Cardiac muscle cell (in vitro differentiated cells and primary cell): ENCODE measurements at regions not wholly inside any gene's neighbourhood (a gene's known extent, or its start where the extent isn't known, plus 50 kb on each side); places are given as distances from the start of the nearest gene placed in this dataset.
"Not testable (repeated sequence)": the region's sequence is repeated elsewhere in the genome, so short reads cannot be mapped to it uniquely, and the experiment has no call there.

Experiments used
- DNase-seq, 2 donors: peaks; one replicate each; pipeline versions ENCODE4 v3.0.0 to v3.0.0-alpha.2; 2010 to 2017; ENCODE audit warnings: low read depth in 1 of 2, low spot score in 1 of 2
- H3K27ac ChIP-seq: fragments of 200-600 bp; sonication (generic); 2 replicates; pipeline ENCODE4 v1.5.1; 2016
- H3K27me3 ChIP-seq: fragments of 200-600 bp; sonication (generic); 2 replicates; pipeline ENCODE4 v1.6.0; 2016; ENCODE audit warnings: control low read depth
- H3K36me3 ChIP-seq: fragments of 200-600 bp; sonication (generic); 2 replicates; pipeline ENCODE4 v1.5.1; 2016; ENCODE audit warnings: control low read depth
- H3K4me1 ChIP-seq: fragments of 200-600 bp; sonication (generic); 2 replicates; pipeline ENCODE4 v1.8.1; 2017; ENCODE audit warnings: low read depth, mild to moderate bottlenecking, mixed run types
- H3K4me3 ChIP-seq: fragments of 200-600 bp; sonication (generic); 2 replicates; pipeline ENCODE4 v1.5.1; 2016; ENCODE audit warnings: mild to moderate bottlenecking
- H3K9me3 ChIP-seq: fragments of 200-600 bp; sonication (generic); 2 replicates; pipeline ENCODE4 v1.5.1; 2017; ENCODE audit warnings: low read depth, mild to moderate bottlenecking, control low read depth
- TF ChIP-seq, protein P1 (sequence below): IDR thresholded peaks from 2 replicates; pipeline ENCODE4 v1.5.1; 2012; ENCODE audit warnings: low read depth, mild to moderate bottlenecking, low read length

DNA sequence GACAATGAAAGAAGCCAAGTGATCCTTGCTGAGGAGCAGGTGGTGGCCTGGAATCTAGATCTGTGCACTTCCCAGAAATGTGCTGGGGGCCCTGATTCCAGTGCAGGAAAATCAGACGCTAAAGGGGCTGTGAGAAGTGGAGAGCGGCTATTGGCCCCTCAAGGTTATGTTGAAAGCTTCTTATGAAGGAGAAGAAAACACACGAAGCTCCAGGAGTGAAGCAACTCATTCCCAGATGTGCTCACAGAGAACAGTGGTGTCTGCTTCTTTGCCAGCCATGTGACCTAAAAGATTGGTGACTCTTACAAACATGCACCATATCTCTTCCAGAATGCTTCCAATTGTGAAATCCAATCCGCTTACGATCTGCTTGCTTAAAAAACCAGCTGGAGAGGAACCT, 679.3 kb upstream of the IGFBP3 start:
- Histone ChIP-seq H3K4me1 (peaks cover 34% of the 10 kb centered on the region), H3K9me3 (no peaks in the 10 kb centered on the region), H3K4me3 (no peak overlapping the region), H3K36me3 (no peaks in the 10 kb centered on the region), H3K27ac (no peak overlapping the region), H3K27me3 (no peaks in the 10 kb centered on the region)
- TF ChIP-seq, protein P1, sequence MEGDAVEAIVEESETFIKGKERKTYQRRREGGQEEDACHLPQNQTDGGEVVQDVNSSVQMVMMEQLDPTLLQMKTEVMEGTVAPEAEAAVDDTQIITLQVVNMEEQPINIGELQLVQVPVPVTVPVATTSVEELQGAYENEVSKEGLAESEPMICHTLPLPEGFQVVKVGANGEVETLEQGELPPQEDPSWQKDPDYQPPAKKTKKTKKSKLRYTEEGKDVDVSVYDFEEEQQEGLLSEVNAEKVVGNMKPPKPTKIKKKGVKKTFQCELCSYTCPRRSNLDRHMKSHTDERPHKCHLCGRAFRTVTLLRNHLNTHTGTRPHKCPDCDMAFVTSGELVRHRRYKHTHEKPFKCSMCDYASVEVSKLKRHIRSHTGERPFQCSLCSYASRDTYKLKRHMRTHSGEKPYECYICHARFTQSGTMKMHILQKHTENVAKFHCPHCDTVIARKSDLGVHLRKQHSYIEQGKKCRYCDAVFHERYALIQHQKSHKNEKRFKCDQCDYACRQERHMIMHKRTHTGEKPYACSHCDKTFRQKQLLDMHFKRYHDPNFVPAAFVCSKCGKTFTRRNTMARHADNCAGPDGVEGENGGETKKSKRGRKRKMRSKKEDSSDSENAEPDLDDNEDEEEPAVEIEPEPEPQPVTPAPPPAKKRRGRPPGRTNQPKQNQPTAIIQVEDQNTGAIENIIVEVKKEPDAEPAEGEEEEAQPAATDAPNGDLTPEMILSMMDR, result no peak
- peak in 1 of 2 donors; percentile 94 for DNase-seq

DNA sequence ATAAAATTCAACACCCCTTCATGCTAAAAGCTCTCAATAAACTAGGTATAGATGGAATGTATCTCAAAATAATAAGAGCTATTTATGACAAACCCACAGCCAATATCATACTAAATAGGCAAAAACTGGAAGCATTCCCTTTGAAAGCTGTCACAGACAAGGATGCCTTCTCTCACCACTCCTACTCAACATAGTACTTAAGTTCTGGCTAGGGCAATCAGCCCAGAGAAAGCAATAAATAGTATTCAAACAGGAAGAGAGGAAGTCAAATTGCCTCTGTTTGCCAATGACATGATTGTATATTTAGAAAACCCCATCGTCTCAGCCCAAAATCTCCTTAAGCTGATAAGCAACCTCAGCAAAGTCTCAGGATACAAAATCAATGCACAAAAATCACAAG, 673.8 kb upstream of the IGFBP3 start:
- not testable (repeated sequence) for H3K27ac ChIP-seq, H3K9me3 ChIP-seq, H3K4me1 ChIP-seq, H3K4me3 ChIP-seq, DNase-seq, H3K27me3 ChIP-seq, H3K36me3 ChIP-seq

DNA sequence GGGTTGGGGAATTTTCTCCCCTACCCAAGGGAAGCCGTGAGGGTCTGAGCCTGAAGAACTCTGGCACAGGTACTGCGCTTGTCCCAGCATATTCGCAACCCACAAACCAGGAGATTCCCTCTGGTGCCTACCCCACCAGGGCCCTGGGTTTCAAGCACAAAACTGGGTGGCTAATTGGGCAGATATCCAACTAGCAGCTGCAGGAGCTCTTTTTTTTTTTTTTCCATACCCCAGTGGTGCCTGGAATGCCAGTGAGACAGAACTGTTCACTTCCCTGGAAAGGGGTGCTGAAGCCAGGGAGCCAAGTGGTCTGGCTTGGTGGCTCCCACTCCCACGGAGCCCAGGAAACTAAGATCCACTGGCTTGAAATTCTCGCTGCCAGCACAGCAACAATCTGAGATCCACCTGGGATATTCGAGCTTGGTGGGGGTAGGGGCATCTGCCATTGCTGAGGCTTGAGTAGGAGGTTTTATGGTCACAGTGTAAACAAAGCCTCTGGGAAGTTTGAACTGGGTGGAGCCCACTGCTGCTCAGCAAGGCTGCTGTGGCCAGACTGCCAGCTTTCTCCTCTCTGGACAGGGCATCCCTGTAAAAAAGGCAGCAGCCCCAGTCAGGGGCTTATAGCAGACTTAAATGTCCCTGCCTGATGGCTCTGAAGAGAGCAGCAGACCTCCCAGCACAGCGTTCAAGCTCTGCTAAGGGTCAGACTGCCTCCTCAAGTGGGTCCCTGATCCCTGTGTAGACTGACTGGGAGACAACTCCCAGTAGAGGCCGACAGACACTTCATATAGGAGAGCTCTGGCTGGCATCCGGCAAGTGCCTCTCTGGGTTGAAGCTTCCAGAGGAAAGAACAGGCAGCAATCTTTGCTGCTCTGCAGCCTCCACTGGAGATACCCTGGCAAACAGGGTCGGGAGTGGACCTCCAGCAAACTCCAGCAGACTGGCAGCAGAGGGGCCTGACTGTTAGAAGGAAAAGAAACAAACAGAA, 670.1 kb upstream of the IGFBP3 start:
- H3K27ac ChIP-seq, H3K36me3 ChIP-seq, H3K27me3 ChIP-seq, H3K9me3 ChIP-seq, H3K4me3 ChIP-seq: not testable (repeated sequence)
- DNase-seq, result peak in 1 of 2 donors; percentile 20
- H3K4me1 ChIP-seq, result peaks cover 11% of the 10 kb centered on the region

DNA sequence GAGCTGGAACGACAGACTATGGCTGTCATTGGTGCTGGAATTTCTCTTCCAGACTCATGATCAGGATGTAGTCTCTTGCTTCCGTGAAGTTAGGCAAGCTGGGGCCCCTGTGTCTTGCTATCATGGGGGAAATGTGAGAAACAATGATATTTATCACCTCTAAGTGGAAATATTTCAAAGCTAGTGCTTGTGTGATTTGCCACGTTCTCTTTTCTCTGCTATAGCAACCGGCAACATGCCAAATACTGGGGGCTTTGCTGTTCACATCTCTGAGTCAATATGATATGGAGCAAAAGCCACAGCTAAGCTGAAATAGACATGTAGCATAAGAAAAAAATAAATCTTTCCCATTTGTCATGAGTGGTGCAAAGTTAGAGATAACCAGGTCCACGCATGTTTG, 668.2 kb upstream of the IGFBP3 start:
- H3K27me3 ChIP-seq, result no peaks in the 10 kb centered on the region
- no peak overlapping the region for H3K27ac ChIP-seq
- no peaks in the 10 kb centered on the region for H3K9me3 ChIP-seq
- peak in 1 of 2 donors; percentile 83 for DNase-seq
- H3K4me1 ChIP-seq, result peaks cover 11% of the 10 kb centered on the region
- TF ChIP-seq, protein P1, result no peak
- no peak overlapping the region for H3K4me3 ChIP-seq
- no peaks in the 10 kb centered on the region for H3K36me3 ChIP-seq

DNA sequence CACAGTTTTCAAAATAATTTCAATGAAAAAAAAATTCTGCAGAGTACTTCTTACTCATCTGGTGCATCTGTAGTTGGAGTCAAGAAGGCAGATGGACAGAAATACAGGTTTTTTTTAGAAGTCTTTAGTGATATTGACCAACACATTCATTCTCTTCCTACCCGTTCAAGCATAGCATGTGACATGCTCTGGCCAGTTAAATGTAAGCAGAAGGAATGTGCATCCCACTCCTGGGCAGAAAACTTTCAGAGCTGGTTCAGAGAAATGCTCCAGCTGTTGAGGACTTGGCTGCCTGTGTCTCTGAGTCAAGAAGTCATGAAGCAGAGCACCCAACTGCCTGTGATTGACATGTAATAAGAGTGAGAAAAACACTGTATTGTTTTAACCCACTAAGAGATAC, 665.3 kb upstream of the IGFBP3 start:
- Histone ChIP-seq H3K27ac (no peak overlapping the region), H3K4me3 (no peak overlapping the region), H3K9me3 (no peaks in the 10 kb centered on the region), H3K27me3 (no peaks in the 10 kb centered on the region), H3K4me1 (peaks cover 11% of the 10 kb centered on the region), H3K36me3 (no peaks in the 10 kb centered on the region)
- TF ChIP-seq, protein P1, result no peak
- peak in 1 of 2 donors; percentile 74 for DNase-seq

DNA sequence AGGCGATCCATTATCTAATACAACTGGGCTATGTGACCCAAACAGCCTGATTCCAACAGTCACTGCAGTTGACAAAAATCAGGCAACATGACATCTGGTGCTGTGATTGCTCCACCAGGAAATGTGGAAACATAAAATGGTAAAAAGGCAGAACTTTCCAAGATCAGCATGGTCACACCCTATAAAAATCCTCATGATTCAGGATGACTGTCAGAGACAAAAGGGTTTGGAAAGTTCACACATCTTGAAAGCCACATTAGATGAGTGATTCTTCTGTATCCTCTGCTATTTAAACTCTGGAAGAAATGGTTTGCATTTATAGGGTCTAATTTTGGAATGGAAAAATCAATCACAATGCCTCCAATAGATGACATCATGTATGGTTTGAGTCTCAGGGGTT, 662.6 kb upstream of the IGFBP3 start:
- no peak overlapping the region for H3K27ac ChIP-seq
- no peak for DNase-seq
- no peak overlapping the region for H3K4me3 ChIP-seq
- no peaks in the 10 kb centered on the region for H3K27me3 ChIP-seq
- no peaks in the 10 kb centered on the region for H3K9me3 ChIP-seq
- H3K36me3 ChIP-seq, result no peaks in the 10 kb centered on the region
- TF ChIP-seq, protein P1, result no peak
- no peaks in the 10 kb centered on the region for H3K4me1 ChIP-seq
